Hepatocyte (in vitro differentiated cells): ENCODE measurements at regions not wholly inside any gene's neighbourhood (a gene's known extent, or its start where the extent isn't known, plus 50 kb on each side); places are given as distances from the start of the nearest gene placed in this dataset.

Experiments
- DNase-seq: peaks from one replicate; pipeline ENCODE4 v3.0.0-alpha.2; 2016; ENCODE audit warnings: low spot score
- H2AFZ ChIP-seq: fragments of 200-600 bp; sonication (generic); 2 replicates; pipeline ENCODE4 v1.6.0; 2016; ENCODE audit warnings: antibody characterized with exemption, mild to moderate bottlenecking
- H3K27ac ChIP-seq: fragments of 200-600 bp; sonication (generic); 2 replicates; pipeline ENCODE4 v1.5.1; 2016; ENCODE audit warnings: mild to moderate bottlenecking
- H3K27me3 ChIP-seq: fragments of 200-600 bp; sonication (generic); 2 replicates; pipeline ENCODE4 v1.6.1; 2016
- H3K36me3 ChIP-seq: fragments of 200-600 bp; sonication (generic); replicated peaks from 2 replicates; pipeline ENCODE4 v1.5.1; 2016; ENCODE audit warnings: low read depth; ENCODE audit not compliant: insufficient read depth
- H3K4me1 ChIP-seq: fragments of 200-600 bp; sonication (generic); 2 replicates; pipeline ENCODE4 v1.5.1; 2016; ENCODE audit warnings: mild to moderate bottlenecking, moderate library complexity; ENCODE audit not compliant: insufficient read depth
- H3K4me2 ChIP-seq: fragments of 200-600 bp; sonication (generic); 2 replicates; pipeline ENCODE4 v1.6.0; 2016
- H3K4me3 ChIP-seq: fragments of 200-600 bp; sonication (generic); 2 replicates; pipeline ENCODE4 v1.5.1; 2016; ENCODE audit warnings: mild to moderate bottlenecking
- H3K79me2 ChIP-seq: fragments of 200-600 bp; sonication (generic); 2 replicates; pipeline ENCODE4 v1.6.0; 2017; ENCODE audit warnings: mild to moderate bottlenecking
- H3K9me2 ChIP-seq: fragments of 200-600 bp; sonication (generic); replicated peaks from 2 replicates; pipeline ENCODE4 v1.6.0; 2017; ENCODE audit warnings: mild to moderate bottlenecking; ENCODE audit not compliant: insufficient read depth
- H3K9me3 ChIP-seq: fragments of 200-600 bp; sonication (generic); 2 replicates; pipeline ENCODE4 v1.5.1; 2016; ENCODE audit warnings: low read depth, mild to moderate bottlenecking
- H4K20me1 ChIP-seq: fragments of 200-600 bp; sonication (generic); 2 replicates; pipeline ENCODE4 v1.6.0; 2016; ENCODE audit warnings: mild to moderate bottlenecking; ENCODE audit not compliant: insufficient read depth, poor library complexity, severe bottlenecking
- CTCF ChIP-seq: fragments of 200-600 bp; sonication (generic); IDR thresholded peaks from 2 replicates; pipeline ENCODE4 v1.5.1; 2016; ENCODE audit warnings: antibody characterized with exemption, mild to moderate bottlenecking; ENCODE audit not compliant: poor library complexity
- EZH2 ChIP-seq: fragments of 200-600 bp; sonication (generic); IDR thresholded peaks from 2 replicates; pipeline ENCODE4 v1.6.1; 2016; ENCODE audit warnings: antibody characterized with exemption, mild to moderate bottlenecking, borderline replicate concordance
- EZH2phosphoT487 ChIP-seq: fragments of 200-600 bp; sonication (generic); IDR thresholded peaks from one replicate; pipeline ENCODE4 v1.6.1; 2018; ENCODE audit warnings: antibody characterized with exemption, mild to moderate bottlenecking, low read depth, moderate library complexity; ENCODE audit not compliant: unreplicated experiment, severe bottlenecking
- WGBS: methylation state at CpG from one replicate; pipeline ENCODE4 v1.1.6; 2016; ENCODE audit warnings: low lambda C conversion rate; ENCODE audit errors: missing lambda C conversion rate; 5-methylcytosine and 5-hydroxymethylcytosine counted together

- Histone ChIP-seq H4K20me1 (no peaks in the 10 kb centered on the region), H3K9me2 (no peaks in the 10 kb centered on the region), H2AFZ (no peak overlapping the region), H3K4me2 (no peak overlapping the region), H3K36me3 (no peaks in the 10 kb centered on the region), H3K79me2 (no peaks in the 10 kb centered on the region), H3K4me1 (peaks cover 10% of the 10 kb centered on the region), H3K9me3 (no peaks in the 10 kb centered on the region), H3K4me3 (no peak overlapping the region), H3K27me3 (no peaks in the 10 kb centered on the region), H3K27ac (peak overlapping the region; percentile 90)
- 88% methylated on average over 3 of the region's 3 CpGs for WGBS
- no peak for TF ChIP-seq EZH2
- no peak for TF ChIP-seq CTCF
- no peak for TF ChIP-seq EZH2phosphoT487
- no peak for DNase-seq
These were observed 58.0 kb upstream of the IL6 start for GRCh38 chr7:22668971-22669401.

GRCh38 chr7:22667562-22668239 is 59.3 kb upstream of the IL6 start:
- Histone ChIP-seq H2AFZ (no peak overlapping the region), H3K4me1 (peaks cover 5% of the 10 kb centered on the region), H3K36me3 (no peaks in the 10 kb centered on the region), H3K4me3 (no peak overlapping the region), H3K27ac (peak overlapping the region; percentile 90), H3K9me3 (no peaks in the 10 kb centered on the region), H3K9me2 (no peaks in the 10 kb centered on the region), H4K20me1 (no peaks in the 10 kb centered on the region), H3K4me2 (peak overlapping the region; percentile 27), H3K79me2 (no peaks in the 10 kb centered on the region), H3K27me3 (no peaks in the 10 kb centered on the region)
- DNase-seq = peak; percentile 52
- TF ChIP-seq EZH2phosphoT487 (no peak), EZH2 (no peak), CTCF (no peak)
- 26% methylated on average over 2 of the region's 2 CpGs for WGBS

GRCh38 chr7:22667187-22667561 is 59.8 kb upstream of the IL6 start:
- Histone ChIP-seq H3K79me2 (no peaks in the 10 kb centered on the region), H3K27ac (peak overlapping the region; percentile 90), H3K4me3 (no peak overlapping the region), H3K36me3 (no peaks in the 10 kb centered on the region), H3K4me1 (peaks cover 5% of the 10 kb centered on the region), H2AFZ (no peak overlapping the region), H3K9me3 (no peaks in the 10 kb centered on the region), H3K4me2 (peak overlapping the region; percentile 27), H4K20me1 (no peaks in the 10 kb centered on the region), H3K9me2 (no peaks in the 10 kb centered on the region), H3K27me3 (no peaks in the 10 kb centered on the region)
- TF ChIP-seq CTCF (no peak), EZH2 (no peak), EZH2phosphoT487 (no peak)
- no peak for DNase-seq
- WGBS = 89% methylated on average over 12 of the region's 13 CpGs
